DMS53 treated with DMSO at 0.1 percent for 48 hours (cell line): ENCODE measurements at regions not wholly inside any gene's neighbourhood (a gene's known extent, or its start where the extent isn't known, plus 50 kb on each side); places are given as distances from the start of the nearest gene placed in this dataset.
A peak's percentile ranks its signal among the peaks of the same experiment; 100 is the strongest.
"Not testable (repeated sequence)": the region's sequence is repeated elsewhere in the genome, so short reads cannot be mapped to it uniquely, and the experiment has no call there.

Experiments
- DNase-seq: peaks from one replicate; lab custom pipeline; 2025; ENCODE audit not compliant: unreplicated experiment; lab: John Stamatoyannopoulos, UW

DNA sequence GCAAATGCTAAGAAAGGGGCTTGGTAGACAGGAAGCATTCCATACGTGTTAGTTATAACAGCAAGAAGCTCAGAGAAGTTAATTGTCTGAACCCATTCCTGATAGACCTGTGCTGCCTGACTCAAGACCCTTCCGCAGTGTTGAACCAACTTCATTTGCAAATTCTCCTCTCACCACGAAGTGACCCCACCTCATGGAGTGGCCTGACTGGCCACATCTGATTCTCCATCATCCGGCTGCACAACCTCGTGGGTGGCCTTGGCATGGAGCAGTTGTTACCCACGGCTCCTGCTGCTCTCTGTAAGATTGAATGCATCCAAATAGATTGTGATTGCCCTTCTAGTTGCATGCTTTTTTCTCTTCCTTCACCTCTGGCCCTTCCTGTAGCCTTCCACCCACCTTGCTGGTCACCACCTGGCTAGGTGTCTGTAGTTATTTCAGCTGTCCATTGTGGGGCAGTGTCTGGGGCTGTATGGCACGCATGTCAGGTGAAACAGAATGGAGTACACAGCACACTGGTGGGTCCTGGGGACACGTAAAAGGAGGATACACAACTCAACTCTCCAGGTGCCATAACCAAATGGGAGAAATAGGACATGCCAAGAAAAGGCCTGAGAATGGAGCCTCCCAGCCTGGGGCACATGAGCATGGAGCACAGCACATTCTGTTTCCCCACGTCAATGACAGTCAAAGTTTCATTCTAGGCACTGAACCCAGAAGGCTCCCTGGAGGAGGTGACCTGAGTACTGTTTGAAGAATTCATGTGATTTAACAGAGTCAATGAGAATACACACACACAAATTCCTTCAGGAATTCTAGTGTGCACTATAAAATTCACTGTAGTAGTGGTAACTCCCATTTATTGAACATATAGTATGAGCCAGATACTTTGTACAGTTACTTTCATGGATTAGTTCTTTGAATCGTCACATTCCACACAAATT, 70.5 kb upstream of the PTCH1 start:
- DNase-seq = no peak

DNA sequence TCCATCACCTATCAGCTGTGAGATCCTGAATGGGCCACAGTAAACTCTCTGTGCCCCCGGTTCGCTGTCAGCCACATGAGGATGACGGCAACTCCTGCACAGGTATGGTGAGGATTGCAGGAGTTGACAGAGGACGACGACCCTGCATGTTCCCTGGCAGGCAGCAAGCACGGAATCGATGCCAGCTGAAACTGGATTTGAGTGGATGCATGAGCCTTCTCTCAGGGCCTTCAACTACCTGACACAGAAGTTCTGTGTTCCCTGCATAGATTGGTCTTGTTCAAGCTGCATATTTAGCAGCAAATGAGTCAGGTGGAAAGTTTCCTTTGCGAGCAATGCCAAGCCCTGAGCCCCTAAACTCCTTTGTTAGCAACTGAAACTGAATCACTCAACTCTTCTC, 69.6 kb upstream of the PTCH1 start:
- no peak for DNase-seq

DNA sequence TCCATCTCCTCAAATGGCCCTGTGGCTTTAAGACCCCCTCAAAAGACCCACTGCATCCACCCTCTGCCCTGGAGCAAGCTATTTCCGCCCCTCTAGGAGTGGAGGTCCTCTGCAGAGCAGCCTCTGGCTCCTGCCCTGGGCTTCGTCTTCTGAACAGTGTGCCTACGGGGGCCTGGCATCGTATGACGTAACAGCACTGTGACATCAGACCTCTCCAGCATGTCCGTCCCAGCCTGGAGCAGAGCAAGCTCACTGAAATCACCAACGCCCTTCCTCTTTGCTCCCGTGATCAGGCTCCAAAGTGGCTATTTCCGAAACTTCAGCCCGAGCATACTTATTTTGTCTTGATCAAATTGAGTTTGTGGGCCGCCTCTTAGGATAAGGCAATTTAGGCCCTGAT, 69.1 kb upstream of the PTCH1 start:
- no peak for DNase-seq

DNA sequence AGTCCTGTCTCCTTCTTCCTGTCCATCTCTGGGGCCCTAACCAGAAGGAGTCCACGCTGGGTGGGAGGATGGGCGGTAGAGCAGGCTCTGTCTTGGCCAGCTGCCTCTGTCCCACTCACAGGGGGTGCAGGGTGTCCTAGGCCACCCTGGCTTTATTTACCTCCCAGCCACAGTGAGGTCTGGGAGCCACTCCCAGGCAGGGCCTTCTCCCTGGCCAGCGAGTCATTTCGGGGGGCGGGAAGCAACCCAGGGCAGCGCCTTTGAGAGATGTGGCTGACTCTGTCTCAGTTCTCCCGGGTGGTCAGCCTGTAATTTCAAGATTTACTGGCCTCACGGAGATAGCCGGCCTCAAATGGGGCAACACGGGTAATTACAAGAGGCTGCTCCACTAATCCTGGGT, 67.4 kb upstream of the PTCH1 start:
- DNase-seq = no peak

DNA sequence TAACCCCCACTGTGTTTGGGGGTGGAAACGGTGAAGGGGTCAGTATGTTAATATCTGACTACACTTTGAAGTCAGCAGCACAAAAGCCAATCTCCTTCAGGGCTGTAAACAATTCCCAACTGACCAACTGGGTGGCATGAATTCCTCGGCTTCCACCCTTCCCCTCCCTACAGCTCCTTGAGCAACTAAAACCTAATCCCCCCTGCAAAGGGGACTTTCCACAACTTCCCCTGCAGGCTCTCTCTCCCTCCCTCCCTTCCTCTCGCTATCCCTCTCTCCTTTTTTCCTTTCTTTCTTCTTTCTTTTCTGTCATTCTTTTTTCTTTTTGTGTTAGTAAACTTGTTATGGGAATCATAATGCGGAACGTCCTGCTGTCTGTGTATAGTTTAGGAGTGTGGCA, 65.1 kb upstream of the PTCH1 start:
- no peak for DNase-seq

DNA sequence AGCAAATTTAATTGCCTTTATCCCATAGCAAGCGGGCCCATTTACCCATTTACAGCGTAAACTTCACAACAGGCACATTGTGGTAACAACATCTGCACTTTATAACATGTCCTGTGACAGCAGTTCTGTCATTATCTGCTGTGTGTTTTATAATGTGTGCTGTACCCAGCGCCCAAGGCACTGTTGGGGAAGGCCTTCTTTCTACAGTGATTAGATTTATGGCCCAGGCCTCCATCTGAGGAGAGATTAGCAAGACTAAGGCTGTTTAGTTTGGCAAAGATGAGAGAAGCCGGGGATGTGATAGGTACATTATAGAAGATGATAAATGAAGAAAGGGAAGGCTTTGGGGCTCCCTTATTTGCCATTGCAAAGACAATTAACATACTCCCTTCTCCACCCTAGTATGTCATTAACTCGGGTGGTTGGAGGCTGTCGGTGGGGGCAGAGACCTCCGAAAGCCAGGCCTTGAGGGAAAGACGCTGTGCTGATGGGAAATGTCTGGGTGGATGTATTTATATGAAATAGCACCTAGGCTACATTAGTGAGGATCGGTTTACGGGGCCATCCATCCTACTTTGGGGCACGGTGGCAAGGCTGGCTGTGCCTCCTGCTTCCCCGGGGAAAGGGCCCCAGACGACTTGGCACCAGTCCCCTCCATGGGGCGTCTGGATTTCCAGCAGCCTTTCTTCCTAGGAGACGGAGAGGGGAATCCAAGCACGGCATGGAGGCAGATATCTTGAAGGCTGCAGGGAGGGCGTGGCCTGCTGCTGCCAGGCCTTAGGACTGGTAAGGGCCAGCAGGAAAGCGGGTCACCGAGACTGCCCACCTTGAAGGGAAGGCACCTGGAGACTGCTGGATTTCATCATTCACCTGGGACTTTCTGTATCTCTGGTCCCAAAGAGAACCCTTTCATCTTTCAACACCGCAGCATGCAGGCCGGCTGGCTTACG, 64.3 kb upstream of the PTCH1 start:
- no peak for DNase-seq

DNA sequence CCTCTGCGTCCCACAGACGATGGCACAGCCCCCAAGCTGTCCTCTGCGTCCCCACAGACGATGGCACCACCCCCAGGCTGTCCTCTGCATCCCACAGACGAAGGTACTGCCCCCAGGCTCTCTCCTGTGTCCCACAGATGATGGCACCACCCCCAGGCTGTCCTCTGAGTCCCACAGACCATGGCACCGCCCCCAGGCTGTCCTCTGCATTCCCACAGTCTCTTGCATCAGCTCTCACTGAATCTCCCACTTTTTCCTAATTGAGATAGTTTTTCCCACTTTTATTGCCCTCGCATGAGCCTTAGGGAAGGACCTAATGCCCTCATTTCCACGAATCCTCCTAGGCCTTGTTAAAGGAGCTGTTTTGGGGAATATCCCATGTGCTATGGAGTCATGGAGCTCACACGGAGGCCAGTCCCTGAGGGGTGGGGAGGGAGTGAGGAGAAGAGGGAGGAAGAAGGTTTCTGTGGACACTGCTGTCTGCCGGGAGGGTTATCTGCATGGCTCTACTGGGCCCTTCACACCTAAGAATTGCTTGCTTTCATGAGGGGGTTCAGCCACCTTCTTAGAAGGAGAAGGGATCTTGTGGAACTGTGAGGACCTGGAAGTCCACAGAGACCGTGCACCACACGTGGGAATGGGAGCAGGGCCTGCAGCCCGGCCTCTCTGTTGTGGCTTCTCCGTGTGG, 58.2 kb upstream of the PTCH1 start:
- no peak for DNase-seq

DNA sequence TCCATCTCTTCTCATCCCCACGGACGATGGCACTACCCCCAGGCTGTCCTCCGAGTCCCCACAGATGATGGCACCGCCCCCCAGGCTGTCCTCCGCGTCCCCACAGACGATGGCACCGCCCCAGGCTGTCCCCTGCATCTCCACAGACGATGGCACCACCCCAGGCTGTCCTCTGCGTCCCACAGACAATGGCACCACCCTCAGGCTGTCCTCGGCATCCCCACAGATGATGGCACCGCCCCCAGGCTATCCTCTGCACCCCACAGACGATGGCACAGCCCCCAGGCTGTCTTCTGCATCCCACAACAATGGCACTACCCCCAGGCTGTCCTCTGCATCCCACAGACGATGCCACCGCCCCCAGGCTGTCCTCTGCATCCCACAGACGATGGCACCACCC, 57.4 kb upstream of the PTCH1 start:
- peak; percentile 17 for DNase-seq

DNA sequence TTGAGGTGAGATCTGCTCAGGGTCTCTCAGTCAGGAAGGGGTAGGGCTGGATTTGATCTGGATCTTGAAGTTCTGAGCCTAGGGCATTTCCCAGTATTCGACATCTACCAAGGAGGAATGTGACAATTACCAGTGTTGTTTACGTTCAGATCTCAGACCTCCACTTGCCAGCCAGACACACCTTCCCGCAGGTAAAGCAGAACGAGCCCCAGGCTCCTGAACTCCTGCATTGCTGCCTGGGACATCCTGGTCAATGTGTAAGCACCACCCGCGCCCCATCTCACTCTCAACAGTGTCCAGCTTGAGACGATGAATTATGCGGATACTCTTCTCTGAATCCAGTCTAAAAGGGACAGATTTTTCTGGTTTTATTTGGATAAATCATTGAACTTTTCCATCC, 56.7 kb upstream of the PTCH1 start:
- DNase-seq = no peak

DNA sequence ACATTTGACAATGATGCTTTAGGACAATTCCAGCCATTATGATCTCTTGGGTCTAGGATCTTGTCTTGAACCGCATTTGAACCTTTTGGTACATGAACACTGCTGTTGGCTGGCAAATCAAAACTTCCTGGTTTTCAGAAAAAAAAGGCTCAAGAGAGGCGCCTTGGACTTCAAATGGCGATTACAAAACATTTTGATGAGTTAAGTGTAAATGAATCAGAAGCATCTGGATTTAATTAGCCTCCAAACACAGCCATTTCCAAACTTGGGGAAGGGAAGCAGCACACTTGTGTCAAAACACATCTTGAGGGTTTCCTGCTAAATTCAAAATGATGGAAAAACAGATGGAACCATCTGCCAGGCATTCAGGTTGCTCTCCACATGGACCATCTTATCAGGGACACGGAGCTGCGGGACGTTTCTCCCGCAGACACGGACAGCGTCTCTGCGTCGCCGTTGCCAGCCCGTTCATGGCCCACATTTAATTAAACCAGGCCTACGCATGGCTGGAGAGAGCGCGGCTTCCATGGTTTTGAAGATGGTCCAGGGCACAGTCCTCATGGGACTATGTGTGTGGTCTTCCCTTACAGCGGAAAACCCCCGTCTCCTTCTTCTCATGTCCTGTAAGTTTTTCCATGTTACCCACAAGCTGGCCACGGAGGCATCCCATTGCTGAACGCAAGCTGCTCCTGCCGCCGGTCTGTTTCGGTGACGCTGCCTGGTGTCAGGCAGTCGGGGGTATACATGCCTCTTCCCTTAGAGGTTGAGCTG, 55.8 kb upstream of the PTCH1 start:
- DNase-seq = no peak

DNA sequence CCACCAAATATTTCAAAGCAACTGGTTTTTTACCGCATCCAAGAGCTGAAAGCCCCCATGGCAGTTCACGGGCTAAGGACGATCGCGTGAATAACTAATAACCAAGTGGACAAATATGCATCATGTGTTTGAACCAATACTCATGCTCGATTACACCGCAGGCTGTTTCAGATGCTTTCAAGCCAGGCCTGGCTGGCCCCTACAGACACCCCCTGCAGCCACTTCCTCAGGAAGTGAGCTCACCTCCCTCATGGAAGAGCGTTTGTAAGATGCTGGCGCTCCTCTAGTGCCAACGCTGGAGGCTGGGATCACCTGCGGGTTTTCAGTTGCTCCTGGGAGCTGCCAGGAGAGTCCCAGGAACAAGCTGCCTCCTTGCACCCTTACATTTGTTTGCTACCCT, 53.9 kb upstream of the PTCH1 start:
- DNase-seq = no peak

DNA sequence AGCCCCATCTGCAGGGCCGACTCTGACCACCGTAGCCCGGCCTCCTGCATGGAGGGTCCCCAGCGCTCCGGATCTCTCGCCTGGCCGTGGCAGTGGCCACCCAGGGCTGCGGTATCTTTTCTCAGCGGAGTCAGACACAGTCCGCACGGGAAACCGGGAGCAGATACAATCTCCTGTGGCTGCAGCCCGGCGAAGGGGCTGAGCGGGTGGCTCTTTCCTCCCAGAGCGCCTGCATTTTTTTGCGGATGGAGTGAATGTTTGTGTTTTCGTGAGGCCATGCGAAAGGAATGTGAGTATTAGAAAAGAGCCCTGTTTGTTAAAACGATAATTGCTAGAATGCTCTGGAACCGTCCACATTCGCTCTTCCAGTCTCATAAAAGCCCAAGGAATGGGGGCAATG, 53.4 kb upstream of the PTCH1 start:
- DNase-seq = no peak

DNA sequence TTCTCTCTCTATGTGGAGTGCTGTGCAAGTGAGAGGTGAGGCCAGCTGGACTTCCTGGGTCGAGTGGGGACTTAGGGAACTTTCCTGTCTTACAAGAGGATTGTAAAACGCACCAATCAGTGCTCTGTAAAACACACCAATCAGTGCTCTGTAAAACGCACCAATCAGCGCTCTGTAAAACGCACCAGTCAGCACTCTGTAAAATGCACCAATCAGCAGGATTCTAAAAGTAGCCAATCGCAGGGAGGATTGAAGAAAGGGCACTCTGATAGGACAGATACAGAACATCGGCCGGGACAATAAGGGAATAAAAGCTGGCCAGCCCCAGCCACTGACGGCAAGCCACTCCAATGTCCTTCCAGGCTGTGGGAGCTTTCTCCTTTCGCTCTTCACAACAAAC, 52.0 kb upstream of the PTCH1 start:
- not testable (repeated sequence) for DNase-seq
